Left renal cortex interstitium (tissue), 4 donors: ENCODE measurements at regions not wholly inside any gene's neighbourhood (a gene's known extent, or its start where the extent isn't known, plus 50 kb on each side); places are given as distances from the start of the nearest gene placed in this dataset.
"Not testable (repeated sequence)": the region's sequence is repeated elsewhere in the genome, so short reads cannot be mapped to it uniquely, and the experiment has no call there.

Source experiments
- DNase-seq, 4 donors: peaks; one replicate each; pipeline ENCODE4 v3.0.0-alpha.2; 2013; ENCODE audit warnings: low read depth in 4 of 4, low spot score in 2 of 4, missing footprints in 1 of 4

DNA sequence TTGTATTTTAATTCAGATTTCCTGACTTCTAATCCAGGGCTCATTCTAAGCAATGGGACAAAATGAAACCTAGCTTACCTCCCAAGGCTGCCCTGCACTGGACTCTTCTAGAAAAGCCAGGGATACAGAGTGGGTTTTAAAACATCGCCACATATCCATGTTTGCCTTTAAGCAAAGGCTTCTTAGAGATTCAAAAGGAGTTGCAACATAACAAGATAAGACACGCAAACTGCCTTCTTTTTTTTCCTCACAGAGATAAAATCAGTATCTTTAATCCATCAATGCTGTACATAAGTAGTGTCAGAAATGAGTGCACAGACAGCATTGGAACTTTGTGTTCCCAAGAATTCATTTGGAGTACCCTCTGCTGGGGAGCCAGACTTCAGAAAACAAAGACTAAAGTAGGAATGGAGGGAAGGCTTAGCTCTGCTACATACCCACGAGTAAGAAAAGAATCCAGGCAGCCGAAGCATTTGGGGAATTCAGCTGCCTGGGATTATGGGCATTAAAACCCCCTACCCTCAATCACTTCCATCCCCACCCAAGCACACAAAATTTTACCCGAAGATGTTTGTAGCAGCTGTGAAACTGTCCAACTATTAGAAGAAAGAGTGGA lies 427.8 kb downstream of the ARL4A start:
- DNase-seq = no peak

DNA sequence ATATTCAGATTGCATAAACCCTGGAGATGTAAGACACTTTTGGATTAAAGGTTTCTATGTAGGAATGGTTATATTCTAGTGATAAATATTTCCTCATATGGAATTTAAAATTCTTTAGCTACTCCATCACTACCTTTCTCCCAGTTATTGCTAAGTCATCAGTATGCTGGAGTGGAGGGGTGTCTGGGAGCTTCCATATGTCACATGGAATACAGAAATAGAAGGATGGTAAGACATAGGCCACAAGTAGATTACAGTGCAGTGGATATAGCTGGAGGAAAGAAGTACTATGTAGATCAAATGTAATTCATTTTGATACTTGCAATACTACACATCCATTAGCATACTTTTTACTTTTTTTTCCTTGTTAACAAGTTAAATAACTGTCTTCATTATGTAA lies 428.4 kb downstream of the ARL4A start:
- no peak for DNase-seq

DNA sequence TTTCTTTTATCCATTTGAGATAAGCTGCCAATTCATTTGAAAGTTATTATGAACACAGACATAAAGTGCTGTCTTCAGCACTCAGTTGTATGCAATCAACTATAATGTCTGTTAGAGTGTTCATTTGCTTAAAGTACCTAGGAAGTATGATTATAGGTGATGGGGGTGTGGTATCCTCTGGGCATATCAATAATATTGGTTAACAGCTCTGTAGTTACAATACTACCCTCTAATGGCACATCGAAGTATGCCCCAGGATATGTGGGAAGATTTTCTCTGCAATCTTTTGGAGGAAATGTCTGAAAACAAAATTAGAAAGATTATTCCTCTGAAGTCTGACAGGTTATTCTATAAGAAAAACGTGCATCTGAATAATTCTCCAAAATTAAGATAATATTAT lies 429.7 kb downstream of the ARL4A start:
- DNase-seq = no peak

DNA sequence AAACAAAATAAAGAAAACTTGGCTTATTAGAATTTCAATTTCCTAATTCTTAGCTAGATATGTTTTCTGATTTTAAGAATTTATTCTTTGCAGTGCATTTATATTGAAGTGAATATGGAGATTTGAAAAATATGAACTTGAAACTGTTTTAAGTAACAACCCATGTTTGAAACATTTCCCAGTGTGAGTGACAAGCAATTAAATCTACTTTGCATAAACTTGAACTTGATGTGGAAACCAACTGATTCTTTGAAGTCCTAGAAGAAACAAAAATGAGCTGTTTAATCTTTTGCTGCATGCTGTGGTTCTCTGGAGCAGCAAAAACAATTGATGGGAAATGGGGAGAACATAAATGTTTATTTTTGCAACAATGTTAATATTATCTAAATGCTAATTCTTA lies 430.2 kb downstream of the ARL4A start:
- DNase-seq = no peak

DNA sequence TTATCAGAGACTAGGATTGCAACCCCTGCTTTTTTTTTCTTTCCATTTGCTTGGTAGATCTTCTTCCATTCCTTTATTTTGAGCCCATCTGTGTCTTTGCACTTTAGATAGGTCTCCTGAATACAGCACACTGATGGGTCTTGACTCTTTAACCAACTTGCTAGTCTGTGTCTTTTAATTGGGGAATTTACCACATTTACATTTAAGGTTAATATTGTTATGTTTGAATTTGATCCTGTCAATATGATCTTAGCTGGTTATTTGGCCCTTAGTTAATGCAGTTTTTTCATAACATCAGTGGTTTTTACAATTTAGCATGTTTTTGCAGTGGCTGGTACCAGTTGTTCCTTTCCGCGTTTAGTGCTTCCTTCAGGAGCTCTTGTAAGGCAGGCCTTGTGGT lies 437.2 kb downstream of the ARL4A start:
- DNase-seq = not testable (repeated sequence)

DNA sequence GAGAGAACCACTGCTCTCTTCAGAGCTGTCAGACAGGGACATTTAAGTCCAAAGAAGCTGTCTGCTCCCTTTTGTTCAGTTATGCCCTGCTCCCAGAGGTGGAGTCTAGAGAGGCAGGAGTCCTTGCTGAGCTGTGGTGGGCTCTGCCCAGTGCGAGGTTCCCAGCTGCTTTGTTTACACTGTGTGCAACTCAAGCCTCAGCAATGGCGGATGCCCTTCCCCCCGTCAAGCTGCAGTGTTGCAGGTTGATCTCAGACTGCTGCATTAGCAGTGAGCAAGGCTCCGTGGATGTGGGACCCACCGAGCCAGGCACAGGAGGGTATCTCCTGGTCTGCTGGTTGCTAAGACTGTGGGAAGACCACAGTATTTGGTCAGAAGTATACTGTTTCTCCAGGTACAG lies 438.9 kb downstream of the ARL4A start:
- no peak for DNase-seq

DNA sequence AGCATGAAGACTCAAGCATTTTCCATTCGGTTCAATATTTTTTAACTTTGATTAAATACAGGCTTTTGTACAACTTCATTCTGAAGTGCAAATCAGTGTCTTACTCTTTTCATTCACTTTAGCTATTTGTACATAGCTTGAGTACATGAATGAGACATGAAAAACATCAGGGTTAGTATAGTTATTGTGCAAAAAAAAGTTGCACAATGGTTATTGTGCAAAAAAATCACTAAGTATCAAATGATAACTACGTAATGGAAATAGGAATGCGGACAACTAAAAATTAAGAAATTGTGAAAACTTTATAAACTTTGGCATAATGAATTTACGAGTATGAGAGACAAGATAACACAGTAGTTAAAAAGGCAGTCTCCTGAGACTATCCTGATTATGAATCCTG lies 442.9 kb downstream of the ARL4A start:
- no peak for DNase-seq

DNA sequence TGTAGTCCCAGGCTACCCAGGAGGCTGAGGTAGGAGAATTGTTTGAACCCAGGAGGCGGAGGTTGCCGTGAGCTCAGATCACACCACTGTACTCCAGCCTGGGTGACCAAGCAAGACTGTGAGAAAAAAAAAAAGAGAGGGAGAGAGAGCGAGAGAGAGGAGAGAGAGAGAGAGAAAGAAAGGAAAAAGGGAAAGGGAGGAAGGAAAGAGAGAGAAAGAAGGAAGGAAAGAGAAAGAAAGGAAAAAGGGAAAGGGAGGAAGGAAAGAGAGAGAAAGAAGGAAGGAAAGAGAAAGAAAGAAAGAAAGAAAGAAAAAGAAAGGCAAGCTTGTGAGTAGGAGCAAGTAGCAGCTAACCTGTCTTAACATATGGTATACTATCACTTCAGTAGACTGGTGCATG lies 443.5 kb downstream of the ARL4A start:
- DNase-seq = not testable (repeated sequence)

DNA sequence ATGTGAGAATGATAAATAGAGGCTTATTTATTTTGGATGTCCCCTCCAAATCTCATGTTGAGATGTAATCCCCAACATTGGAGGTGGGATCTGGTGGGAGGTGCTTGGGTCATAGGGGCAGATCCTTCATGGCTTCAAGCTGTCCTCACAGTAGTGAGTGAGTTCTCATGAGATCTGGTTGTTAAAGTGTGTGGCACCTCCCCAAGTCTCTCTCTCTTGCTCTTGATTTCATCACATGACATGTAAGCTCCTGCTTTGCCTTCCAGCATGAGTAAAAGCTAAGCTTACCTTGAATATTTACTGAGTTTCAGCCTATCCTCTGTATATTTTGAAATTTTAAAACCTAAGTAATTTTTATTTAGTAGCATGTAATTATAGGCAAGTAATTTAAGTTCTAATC lies 444.9 kb downstream of the ARL4A start:
- DNase-seq = no peak

DNA sequence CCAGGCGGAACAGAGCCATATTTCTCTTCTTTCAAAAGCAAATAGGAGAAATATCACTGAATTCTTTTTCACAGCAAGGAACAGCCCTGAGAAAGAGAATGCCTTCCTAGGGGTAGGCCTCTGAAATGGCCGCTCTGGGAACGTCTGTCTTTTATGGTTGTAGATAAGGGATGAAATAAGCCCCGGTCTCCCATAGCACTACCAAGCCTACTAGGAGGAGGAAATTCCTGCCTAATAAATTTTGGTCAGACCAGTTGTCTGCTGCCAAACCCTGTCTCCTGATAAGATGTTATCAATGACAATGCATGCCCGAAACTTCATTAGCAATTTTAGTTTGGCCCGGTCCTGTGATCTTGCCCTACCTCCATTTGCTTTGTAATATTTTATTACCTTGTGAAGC lies 448.9 kb downstream of the ARL4A start:
- not testable (repeated sequence) for DNase-seq

DNA sequence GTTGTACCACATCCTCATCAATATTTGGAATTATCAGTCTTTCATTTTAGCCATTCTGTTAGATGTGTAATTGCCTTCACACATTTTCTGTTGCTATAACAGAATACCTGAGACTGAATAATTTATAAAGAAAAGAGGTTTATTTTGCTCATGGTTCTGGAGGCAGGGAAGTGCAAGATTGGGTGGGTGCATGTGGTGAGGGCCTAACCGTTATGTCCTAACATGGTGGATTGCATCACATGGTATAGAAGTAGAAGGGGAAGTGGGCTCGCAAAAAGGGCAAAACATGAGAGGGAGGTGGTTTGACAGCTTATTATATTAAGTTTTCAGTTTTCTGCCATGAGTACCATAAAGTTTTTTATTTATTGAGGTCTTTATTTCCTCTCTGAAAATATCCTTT lies 452.0 kb downstream of the ARL4A start:
- DNase-seq = no peak

DNA sequence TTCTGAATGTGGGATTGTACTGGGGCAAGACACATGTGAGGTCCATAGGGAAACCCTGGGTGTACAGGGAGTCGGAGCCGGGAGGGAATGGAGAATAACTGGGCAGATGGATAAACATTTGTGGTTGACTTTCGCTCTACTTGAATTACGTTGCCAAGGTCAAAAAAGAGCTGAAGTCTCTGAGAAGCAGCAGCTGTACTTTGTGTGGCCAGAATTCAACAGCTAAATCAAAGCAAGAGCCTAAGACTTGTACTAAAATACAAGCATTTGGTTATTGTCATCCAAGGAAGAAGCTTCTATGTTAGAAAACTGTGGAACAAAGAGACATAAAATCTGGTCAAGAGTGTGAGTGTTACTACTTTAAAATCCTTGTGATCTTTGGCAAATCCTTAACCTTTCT lies 457.2 kb downstream of the ARL4A start:
- peak; percentile 53 to 71 (median 66) for DNase-seq

DNA sequence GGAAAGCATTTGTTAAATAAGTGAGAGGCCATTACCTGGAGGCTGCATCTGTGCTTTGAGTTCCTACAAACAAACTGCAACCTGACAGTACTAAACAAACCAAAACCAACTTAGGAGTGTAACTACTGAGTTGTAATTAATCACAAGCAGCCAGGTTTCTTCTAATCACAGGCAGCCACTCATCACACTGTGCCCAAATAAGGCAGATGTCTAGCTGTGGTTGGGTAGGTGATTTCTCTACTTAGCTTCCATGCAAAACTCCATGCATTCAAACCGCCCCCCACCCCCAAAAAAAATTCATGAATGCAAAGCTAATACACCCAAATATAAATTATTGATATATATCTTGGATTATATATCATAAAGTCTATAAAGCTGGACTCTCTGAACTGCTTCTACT lies 461.1 kb downstream of the ARL4A start:
- DNase-seq = no peak

DNA sequence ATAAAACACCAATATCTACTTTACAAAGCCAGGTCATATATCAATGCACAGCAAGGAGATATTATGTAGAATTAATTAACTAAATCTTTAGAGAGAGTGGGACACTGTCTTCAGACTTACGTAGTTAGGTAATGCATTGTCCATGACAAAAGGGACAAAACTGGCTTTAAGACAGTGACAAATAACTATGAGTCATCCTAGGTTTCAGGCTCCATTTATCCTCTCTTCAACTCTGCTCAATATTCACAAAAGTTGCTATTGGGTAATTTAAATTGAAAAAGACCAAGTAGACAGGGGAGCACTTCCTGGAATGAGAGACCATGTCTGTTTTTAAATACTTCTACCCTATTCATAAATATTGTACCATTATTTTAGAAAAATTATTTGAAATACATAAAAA lies 464.5 kb downstream of the ARL4A start:
- no peak for DNase-seq

DNA sequence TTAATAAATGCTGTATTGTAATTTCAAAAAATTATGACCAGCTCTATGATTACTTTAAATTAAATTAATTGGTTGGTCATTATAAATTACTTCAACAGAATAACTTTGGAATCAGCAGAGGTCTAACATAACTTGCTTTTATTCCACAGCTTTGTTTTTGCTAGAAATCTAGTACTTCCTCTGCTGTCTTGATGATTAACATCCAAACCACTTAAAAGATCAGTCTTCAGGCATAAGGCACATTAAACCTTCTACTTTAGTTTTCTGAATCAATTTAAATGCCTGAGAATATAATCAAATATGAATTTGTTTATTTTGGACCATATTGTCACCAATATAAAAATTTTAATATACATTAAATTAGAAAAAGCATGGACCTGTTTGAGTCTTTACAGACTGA lies 465.3 kb downstream of the ARL4A start:
- peak in 3 of 4 donors; percentile 35 to 59 (median 50) for DNase-seq

DNA sequence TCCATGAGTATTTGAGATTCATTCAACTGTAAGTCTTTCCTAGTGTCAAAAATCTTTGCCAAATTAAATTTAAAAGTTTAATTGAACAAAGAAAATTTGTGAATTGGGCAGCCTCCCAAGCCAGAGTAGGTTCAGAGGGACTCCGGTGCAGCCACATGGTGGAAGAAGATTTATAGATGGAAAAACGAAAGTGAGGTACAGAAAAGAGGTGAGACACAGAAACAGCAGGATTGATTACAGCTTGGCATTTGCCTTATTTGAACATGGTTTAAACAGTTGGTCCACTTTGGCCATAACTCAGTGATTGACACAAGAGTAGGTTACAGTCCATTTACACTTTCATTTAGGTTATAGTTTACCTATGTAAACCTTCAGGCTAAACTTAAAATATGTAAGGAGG lies 465.8 kb downstream of the ARL4A start:
- peak in 1 of 4 donors; percentile 29 for DNase-seq

DNA sequence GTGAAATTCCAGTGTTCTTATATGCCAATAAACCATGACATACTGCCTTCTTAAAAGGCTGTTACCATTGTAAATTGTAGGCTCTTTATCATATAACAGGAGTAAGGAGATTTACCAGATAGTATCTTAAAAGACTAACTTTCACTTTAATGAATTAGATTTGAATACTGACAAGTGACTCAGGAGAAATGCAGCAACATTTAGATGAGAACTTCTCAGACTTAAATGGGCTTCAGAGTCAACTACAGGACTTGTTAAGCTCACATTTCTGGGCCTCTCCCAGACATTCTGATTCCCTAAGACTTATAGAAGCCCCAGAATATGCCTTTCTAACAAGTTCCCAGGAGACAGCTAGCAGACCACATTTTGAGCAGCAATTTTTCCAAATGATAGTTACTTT lies 466.3 kb downstream of the ARL4A start:
- DNase-seq = no peak

DNA sequence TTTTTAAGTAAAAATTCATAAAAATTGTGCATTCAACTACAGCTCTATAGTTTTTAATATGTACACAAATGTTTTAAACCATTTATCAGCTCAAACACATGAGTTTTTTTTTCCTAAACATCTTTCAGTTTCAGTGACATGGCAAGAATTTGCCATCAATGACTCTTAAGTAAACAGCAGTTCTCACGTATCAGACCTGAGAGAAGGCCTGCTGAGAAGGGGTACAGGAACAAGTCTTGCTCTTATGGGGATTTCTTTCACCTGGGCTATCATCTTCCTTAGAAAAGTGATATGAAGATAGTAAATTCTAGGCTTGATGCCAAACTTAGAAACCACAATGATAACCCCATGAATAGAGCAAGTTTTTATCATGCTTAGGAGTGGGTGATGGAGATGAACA lies 467.8 kb downstream of the ARL4A start:
- no peak for DNase-seq

DNA sequence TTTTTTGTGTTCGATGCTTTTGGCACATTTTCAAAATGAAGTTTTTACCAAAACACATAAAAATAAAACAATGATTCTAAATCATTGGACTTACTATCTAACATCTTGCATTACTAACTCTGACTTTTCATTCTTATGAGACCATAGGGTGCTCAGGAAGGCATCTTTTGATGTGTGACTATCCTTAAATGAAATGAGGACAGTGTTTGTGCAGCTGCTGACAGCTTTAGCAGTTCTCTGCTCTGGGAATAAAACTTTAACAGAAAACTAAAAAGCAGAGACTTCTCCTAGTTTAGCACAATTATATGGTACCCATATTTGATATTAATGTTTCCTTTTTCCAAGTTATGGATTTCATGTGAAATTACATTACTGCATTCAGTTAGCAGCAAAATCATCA lies 471.6 kb downstream of the ARL4A start:
- DNase-seq = no peak

DNA sequence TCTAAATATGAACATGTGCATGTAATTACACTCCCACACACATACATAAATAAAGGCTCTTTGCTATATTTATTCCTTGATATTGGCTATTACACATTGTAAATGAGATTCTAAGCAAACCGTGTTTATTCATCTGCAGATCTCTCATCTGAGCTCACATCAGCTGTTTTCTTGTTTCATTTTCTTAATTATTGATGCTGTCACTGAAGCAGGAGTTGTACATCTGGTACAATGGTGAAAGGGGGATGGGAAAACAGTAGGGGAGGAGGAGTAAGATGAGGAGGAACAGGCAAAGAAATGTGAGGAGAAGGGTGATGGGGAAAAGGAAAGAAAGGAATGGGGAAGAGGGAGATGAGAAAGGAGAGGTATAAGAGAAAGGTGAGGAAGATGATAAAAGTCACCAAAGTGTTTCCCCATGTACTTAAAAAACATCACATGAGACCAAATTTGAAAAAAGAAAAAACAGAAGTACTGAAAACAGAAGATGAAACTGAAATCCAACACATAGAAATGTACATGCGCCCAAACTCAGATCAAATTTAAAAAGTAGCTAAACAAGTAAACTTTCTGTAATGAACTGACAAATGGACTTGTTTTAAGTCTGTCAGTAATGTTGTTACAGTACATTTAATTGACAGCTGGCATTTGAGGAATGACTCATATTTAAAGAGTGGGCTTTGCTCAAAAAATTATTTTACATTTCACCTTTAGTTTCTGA lies 472.2 kb downstream of the ARL4A start:
- no peak for DNase-seq

DNA sequence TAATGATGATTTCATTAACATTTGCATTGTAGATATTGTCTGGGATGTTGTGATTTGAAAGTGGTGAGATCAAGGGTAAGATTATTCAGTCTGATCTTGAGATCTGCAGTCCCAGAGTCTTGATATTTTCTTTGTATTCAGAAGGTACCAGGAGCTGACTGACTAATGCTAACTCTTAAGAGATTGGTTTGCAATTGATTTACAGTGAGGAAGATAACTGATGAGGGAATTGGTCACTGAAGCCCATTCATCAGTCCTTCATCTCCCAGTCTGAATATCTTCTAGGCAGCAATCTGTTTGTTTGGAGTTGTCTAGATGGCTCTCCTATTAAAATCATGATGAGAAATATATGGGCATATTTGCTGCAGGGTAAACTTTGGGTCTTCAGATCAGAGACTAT lies 473.7 kb downstream of the ARL4A start:
- DNase-seq = no peak

DNA sequence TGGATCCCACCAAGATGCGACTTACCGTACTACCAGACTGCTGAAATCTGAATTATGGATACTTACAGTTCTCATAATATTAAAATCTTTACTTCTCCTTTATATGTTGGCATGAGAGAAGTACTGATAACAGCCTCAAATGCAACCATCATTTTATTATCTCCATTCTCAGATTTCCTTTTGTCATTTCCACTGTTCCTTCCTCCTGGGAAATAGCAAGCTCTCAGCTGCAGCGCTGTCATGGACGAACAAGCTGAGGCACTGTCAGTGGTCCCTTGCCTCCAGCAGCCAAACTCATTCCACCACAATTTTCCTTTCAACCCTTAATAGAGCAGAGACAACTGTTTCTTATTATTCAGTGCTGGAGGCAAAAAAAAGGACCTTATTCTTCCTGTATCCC lies 478.4 kb downstream of the ARL4A start:
- no peak for DNase-seq

DNA sequence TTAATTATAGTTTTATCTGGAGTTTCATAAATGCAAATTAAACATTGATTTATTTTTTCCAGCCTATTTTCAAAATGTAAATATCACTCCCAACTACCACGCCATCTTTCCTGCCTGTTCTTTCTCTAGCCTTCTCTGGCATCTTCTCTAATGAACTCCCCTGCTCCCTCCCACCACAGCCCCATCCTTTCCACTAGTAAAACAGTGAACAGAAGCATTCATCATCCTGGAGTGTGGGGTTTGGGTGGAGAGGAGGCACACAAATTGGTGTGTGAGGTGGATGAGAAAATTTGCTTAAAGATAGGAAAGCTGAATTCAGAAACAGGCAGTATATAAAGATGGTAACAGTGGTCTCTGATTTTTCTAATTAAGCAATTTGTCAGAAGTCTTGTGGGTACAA lies 479.4 kb downstream of the ARL4A start:
- no peak for DNase-seq
